G401.6 (cell line): ENCODE measurements at regions not wholly inside any gene's neighbourhood (a gene's known extent, or its start where the extent isn't known, plus 50 kb on each side); places are given as distances from the start of the nearest gene placed in this dataset.
"Not testable (repeated sequence)": the region's sequence is repeated elsewhere in the genome, so short reads cannot be mapped to it uniquely, and the experiment has no call there.

ENCODE experiments used
- FAIRE-seq: peaks from 2 replicates; lab custom pipeline; 2012; peaks lifted over from hg19 to GRCh38; lab: Jason Lieb, UNC

DNA sequence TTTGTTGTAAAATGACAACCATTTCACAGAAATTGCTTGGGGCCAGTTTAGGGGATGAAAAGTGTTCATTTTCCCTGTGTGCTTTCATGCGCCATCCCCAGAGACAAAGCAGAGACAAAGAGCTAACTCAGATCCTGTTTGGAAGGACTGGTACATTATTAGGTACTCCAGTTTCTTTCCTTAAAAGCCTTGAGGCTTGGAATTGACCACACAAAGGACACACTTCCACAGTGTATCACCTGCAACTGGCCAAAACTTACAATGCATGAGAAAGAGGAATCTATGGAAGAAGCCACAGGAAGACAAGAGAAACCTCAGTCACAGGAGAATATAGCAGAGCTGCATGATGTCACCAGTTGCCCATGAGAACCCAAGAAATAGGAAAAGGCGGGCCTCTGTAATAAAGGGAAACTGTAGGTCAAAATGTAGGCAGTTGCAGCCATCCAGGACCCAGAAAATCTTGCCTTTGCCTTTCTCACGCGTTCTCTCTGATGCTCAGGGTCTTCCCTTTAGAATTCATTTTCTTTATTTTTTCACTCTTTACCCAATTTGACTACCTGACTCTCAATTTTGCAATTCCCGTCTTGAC lies 339.0 kb downstream of the RMST start:
- no peak for FAIRE-seq

DNA sequence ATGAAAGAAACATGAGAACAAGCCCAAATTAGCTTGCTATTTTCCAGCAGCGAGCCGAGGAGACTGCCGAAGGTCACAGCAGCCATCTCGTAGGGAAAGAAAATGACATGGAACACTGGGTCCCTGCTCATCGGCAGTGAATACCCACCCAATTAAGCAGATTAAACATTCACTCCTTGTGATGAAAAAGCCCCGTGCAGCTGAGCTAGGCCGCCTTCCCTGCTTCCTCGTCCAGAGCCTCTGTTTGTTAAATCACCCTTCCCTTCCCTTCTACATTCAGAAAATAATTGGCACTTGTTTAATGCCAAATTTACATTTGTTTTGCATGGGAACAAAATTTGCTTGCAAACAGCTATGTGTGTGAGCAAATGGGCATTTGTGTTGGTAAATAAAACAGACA lies 342.5 kb downstream of the RMST start:
- FAIRE-seq: no peak

DNA sequence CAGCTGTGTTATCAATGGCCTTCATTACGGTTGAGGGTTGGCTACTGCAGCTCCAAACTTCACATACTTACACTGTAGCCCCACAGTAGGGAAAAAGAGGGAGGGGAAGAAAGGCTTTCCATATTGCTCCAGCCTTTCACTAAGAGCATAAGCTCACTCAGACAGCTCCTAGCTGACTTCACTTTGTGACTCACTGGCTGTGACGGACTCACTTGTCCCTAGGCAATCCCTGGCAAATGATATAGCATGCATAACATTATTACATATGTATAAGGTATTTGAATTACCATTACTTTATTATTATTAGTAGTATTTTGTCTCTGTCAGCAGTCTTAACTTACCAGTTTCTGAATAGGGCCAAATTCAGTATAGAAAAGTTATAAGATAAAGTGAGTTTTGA lies 350.7 kb downstream of the RMST start:
- no peak for FAIRE-seq

DNA sequence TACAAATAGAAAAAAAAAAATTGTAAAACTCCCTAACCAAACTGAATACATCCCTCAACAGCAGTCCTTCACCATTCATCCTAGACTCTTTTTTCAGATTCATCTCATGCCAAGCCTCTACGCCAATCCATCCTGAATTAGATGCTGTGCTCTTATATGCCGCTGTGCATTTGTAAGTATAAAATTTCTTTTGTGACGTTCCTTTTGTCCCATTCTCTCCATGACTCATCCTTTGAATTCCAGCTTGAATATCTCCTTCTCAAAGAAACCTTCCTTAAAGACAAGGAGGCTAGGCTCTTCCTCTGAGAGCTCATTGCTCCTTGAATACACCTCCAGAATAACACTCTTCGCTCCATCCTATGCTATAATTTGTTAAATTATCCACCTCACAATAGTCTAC lies 359.2 kb downstream of the RMST start:
- no peak for FAIRE-seq

DNA sequence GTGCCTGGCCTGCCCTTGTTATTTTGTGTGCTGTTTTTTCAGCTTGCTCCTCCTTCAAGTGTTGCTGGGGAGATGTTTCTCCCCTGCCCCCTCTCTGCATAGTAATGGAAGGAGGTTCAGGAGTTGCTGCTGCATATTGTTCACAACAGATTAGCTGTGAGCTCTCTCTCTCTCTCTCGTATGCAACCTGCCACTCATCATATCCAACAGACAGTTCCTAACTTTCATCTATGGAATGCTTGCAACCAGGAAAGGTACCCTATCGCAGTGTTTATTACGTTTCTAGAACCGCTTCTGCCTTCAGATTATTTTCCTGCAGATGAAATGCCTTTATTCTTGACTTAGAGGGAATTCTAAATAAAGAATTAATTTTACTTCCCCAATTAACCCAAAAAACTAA lies 372.9 kb downstream of the RMST start:
- no peak for FAIRE-seq

DNA sequence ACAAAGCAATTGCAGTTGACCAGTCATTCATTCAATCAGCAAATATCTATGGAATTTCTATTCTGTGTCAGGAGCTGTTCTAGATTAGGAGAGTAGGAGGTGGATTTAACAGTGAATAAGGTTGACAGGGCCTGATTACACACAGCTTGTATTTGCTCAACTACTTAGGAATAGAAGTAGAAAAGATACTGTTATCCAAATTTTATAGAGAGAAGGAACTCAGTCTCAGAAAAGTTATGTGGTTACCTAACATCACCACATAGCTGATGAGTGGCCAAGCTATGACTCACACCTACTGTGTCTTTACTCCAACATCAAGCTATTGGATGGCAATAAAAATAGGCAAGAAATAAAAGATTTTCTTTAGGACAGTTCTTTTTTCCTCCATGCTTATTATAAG lies 374.8 kb downstream of the RMST start:
- FAIRE-seq: no peak

DNA sequence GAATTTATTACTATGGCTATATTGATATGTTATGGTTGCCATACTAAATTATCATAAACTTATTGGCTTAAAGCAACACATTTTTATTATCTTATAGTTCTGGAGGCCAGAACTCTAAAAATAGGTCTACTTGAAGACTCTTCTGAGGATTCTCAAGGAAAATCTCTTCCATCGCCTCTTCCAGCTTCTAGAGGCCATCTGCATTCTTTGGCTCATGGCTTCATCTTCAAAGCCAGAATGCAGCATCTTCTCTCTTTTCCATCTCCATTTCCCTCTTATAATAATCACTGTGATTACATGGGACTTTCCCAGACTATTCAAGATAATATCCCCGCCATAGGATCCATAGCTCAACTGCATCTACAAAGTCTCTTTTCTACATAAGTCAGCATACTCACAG lies 385.4 kb downstream of the RMST start:
- no peak for FAIRE-seq

DNA sequence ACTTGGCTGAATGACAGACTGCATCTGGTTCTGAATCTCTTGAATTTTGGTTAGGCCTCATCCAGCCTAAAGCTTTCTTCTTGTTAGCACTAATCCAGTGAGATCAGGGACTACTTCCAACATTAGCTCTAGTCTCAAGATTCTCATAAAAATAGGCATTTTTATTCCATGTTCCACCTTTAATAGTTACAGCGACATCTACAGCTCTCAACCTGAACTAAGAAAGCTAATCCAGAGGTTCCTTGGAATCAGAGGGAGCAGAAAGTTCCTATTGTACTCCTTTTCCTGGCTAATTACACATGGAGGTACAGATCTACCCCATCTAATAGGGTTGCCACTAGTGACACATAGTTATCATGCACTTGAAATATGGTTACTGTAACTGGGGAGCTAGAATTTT lies 391.9 kb downstream of the RMST start:
- FAIRE-seq: no peak

DNA sequence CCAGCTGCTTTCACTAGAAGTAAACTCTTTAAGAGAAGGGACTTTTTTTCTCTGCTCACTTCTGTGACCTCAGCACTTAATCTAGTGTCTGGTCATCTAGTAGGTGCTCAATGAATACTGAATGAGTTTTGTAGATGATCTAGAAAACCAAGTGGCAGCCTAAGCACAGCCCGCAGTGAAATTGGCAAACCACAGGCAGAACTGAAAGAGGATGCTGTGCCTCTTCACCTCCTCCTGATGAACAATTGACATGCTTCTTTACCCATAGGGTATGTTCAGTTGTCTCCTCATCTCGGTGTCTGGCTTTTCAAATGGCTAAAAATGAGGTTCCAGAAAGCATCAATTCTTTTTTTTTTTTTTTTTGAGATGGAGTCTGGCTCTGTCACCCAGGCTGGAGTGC lies 399.5 kb downstream of the RMST start:
- FAIRE-seq: no peak

DNA sequence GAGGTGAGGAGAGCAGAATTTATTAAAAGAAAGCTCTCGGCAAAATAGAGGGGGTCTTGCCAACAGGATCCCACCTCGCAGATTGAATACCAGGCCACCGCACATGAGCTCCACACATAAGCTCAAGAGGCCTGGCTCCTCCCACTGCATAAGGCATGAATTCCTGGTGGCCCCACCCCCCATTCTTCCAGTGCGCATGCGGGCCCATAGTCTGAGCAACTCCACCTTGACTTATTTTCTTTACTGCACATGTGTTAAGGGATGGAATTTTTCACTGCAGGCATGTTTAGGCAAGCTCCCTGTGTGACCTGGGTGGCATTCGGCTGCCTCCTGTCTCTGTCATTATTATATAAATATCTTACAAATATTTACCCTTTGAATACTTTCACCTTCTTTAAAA lies 412.5 kb downstream of the RMST start:
- FAIRE-seq: no peak

DNA sequence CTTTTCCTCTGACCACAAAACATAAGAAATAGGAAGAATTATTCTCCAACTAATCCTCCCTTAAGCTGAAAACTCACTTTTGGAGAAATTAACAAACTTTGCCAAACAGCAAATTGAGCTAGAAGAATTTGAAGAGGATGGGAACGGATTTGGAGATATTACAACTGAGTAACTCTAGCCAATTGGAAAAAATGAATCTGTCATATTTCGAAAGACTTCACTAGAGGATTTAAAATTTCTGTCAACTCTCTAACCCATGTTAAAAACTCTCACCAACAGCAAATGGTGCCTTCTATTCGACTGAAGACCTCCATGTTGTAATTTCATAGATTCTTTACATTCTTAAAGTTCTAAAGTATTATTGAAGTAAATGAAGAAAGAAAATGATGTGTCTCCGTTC lies 414.2 kb downstream of the RMST start:
- no peak for FAIRE-seq

DNA sequence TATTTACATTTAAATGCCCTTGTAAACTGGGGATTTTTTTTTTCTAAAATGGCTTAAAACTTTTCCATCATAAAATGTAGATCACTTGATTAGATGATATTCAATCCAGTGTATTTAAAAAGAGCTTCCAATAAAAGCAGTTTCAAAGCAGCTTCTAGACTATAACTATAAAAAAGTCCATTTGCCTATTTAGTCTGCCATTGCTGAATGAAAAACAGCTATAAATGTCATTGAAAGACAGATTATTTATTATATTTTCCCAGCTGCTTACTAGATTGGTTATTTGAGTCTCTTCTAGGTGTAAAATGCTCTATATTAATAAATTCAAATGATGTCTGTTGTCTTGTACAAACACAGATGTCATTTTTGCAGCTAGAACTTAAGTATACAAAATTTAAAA lies 414.8 kb downstream of the RMST start:
- no peak for FAIRE-seq

DNA sequence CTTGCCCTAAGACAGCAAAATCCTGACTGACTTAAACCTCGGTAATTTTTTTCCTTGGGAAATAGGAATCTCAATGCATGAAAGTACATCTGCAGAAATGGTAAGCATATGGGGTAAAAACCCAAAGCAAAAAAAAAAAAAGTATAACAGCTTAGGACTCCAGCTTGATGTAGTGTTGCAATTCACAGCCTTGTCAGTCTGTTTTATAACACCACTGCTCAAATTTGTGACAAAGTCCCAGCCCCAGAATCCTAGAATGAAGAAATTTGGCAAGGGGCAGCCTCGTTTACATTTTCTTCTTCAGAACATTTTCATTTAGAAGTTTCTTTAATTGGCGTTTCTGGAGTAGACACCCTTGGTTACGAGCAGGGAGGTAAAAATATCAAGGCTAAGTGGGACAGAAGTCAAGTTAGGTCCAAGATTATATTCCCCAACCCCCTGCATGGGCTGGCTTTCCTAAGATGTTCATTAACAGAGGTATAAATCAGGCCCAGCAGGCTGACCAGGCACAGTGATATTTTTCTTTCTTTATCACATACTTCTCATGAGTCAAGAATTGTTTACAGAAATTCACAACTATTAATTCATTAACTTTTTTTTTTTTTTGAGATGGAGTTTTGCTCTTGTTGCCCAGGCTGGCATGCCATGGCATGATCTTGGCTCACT lies 424.0 kb downstream of the RMST start:
- FAIRE-seq: no peak

DNA sequence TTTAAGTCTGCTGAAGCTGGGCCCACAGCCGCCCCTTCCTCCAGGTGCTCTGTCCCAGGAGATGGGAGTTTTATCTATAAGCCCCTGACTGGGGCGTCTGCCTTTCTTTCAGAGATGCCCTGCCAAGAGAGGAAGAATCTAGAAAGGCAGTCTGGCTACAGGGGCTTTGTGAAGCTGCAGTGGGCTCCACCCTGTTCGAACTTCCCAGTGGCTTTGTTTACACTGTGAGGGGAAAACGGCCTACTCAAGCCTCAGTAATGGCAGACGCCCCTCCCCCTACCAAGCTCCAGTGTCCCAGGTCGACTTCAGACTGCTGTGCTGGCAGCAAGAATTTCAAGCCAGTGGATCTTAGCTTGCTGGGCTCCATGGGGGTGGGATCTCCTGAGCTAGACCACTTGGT lies 435.3 kb downstream of the RMST start:
- not testable (repeated sequence) for FAIRE-seq

DNA sequence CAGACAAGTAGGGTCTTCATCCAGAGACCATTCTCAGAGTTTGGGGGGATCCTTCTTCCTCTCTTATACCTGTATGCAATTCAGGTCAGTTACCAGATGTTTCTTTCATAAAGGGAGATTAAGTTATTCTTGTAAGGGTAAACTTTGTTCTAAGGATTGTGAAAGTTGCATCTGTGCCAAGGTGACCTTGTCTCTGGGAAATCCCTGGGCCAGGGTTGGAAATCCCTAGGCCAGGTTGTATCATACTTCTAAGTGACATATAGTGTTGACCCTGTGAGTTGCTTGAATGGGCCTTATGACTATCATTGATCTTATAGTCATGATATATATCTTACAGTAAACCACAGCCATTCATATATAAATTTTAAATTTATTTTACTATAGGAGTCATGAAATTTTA lies 436.9 kb downstream of the RMST start:
- no peak for FAIRE-seq

DNA sequence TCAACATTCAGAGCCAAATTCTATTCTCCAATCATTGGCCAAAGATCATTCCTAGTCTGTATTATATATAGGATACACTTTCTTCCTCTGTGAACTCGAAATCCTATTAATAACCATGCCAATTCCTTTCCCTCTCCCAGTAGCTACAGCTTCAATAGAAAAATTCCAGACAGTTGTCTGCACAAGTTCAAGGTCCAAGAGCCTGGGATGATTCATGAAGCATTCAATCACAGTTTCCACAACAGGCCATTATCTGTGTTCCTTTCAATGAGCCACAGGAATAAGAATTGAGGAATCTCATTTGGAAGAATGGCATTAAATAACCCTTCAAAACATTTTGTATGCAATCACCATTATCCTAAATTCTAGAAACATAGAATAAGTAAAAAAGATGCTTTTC lies 437.4 kb downstream of the RMST start:
- no peak for FAIRE-seq

DNA sequence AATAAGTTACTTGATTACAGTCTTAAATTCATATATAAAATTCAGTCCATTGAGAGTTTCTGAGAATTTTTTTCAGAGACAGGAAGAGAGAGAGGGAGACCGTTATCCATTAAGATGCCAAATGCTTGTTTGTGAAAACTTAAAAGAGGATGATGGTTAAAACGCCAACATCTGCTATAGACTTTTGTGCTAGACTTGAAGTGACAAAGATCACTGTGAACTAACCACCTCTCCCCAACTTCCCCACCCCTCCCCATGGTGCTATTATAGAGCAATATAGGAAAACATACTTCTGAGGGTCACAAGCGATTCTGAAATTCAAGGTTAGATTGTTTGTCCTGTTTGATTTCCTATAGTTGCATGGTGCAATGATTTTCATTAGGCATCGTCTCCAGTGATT lies 440.8 kb downstream of the RMST start:
- no peak for FAIRE-seq

DNA sequence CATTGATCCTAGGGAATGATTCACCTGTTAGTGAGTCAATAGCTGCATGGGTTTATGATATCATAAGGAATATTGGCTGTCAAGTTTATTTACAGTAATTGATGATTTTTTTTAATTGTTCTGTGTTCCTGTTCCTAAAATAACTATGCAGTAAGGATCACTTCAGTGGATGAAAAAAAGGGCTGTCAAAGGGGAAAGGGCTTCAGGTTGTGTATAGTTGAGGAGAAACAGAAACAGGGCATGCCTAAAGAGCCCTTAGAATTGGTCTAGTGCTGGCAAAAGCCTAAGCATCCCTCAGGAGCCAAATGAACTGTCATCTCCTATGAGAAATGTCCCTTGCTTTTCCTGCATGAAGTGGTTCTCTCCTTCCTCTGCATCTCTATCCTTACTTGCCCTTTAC lies 444.9 kb downstream of the RMST start:
- FAIRE-seq: no peak

DNA sequence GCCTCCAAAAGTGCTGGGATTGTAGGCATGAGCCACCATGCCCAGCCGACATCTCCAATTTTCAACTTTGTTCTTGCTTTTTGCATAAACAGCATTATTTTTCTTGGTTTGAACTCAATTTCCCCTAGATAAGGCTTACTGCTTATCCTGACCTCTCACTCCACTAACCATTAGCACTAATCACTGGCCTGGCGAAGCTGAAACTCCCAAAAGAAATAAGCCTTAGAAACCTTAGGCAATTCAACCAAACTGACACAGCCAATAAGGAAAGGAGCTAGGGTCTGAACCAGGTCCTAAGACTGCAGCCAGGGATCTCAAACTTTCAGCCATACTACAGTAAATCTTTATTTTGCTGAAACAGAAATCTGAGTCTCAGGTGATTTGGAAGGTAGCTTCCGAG lies 448.0 kb downstream of the RMST start:
- no peak for FAIRE-seq

DNA sequence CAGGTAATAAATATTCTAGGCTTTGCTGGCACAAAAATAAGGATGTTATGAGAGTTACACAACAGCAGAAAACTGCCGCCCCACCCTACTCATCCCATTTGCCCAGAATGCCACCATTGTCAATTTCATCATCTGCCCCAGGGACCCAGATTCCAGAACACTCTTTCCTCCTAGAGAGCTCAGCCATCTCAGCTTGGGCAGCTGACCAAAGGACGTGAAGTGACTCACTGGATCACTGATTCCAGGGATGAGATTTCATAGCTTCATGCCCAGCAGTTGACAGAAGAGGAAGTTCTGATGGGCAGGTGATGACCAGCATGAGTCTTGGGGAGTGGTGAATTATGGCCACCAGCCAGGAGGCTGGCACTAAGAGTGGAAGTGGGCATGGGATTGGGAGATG lies 450.3 kb downstream of the RMST start:
- no peak for FAIRE-seq

DNA sequence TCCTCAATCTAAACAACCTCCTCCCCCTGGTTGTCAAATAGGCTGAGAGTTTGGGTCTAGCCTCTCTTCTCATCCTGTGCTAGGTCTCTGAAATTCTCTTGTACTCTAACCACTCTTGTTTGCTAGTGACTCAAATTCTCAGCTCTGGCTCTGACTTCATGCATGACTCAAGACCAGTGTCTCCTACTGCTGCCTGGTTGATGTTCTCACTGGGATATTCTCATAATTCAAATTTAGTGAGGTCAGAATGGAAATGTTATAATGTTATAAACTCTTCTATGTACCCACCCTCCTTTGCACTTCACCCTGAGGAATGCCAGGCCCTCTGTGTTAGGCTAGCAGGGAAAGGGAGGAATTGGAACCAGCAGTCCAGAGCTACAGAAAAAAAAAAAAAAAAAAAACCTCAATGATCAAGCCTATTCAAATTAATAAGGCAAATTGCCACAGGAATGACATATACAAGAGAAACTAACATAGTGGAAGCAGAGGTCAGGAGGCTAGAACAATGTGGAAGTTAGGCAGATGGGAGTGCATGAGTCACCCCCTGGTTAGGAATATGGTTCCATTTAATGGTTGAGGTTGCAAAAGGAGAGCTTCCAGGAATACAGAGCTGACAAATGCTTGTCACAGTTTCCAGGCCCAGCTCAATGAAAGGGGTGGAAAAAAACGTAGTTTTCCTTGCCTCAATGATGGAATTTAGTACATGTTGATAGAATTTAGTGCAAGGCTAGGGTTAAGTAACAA lies 459.5 kb downstream of the RMST start:
- FAIRE-seq: no peak

DNA sequence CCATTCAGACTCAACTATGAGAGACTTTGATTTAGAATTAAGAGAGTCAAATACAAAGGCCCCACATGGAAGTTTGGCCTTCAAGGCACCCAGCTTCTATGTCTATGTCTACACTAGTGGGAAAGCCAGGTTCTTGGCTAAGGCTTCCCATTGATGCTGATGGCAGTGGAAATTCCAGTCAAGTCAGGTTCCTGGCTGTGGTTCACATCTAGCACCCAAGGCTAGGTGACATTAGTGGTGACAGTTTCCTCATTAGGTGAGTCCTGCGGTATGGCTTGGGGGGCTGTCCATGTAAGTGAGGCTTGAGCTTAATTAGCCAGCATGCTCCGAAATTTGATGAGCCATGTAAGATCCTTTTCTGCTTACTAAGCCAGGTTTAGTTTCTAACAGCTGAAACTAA lies 460.9 kb downstream of the RMST start:
- FAIRE-seq: no peak

DNA sequence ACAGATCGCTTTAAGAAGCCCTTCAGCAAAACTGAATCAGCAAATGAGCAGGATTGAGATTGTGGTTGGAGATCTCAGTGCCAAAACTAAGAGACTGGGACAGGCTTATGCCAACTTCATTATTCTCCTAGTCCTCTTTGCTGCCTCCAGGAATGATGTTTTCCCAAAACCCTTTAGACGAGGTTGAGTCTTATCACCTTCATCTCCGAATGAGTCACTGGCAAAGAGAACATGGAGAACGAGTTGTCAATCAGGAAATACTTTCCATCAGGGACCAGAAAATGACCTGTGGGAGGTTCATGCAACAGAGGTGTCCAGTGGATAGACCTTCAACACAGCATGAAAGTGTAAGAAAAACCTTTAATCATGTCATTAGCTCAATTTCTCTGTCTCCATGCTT lies 461.5 kb downstream of the RMST start:
- no peak for FAIRE-seq

DNA sequence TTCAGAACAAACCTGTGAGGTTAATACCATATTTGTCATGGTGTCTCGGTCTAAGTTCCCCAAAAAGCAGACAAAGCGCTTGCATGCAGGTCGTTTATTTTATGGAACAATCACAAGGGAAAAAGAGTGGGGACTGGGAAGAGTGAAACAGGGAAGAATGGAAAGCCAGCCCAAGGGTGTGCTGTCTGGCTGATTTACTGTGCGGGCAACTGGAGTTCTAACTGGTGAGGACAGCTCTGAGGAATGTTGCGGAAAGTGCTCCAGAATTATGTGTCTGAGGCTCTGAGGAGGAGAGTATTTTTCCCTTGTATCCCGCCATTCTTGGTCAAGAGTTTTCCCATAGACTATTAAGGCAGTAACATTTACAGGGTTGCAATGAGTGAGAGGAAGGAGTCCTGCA lies 465.4 kb downstream of the RMST start:
- no peak for FAIRE-seq
